Medulla oblongata (tissue), 1 donor: ENCODE measurements at regions not wholly inside any gene's neighbourhood (a gene's known extent, or its start where the extent isn't known, plus 50 kb on each side); places are given as distances from the start of the nearest gene placed in this dataset.
A peak's percentile ranks its signal among the peaks of the same experiment; 100 is the strongest.

Source experiments
- DNase-seq: peaks from one replicate; pipeline ENCODE4 v3.0.0-alpha.2; 2015; ENCODE audit errors: extremely low spot score

GRCh38 chr2:21393173-21393572 lies 269.4 kb downstream of the TDRD15 start:
- DNase-seq: no peak

DNA sequence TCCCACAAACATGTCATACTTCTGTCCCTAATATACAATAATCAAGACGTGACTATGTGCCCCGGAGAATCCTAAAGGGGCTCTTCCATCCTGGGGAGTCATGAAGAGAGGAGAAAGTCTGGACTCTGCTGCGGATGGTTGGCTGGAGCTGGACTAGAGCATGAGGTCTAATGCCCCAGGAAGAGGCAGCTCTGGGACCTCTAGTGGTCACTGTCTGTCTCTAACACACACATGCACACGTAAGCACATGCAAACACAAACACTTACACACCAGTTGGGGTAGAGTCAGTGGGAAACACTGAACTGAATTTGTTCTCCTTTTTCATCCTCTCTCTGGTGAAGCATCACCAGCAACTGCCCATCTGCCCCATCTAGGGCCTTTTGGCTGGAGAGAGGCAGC lies 271.6 kb downstream of the TDRD15 start:
- DNase-seq: peak; percentile 74

DNA sequence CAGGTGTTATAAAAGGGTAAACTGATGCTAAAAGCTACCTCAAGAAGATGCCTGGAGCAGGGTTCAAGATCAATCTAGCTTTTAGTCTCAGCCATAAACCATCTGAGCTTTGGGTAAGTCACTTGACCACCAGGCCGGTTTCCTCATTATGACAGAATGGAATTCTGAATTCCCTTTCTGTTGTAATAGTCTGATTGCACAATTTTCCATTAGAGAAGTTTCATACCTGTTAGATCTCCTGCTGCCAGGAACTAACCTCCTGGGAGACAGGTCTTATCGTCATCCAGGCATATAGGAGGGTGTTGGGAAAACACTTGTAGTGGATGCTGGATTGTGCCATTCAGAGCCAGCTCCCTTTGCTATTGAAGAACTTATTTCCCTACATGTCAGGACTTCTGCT lies 272.5 kb downstream of the TDRD15 start:
- DNase-seq: no peak

DNA sequence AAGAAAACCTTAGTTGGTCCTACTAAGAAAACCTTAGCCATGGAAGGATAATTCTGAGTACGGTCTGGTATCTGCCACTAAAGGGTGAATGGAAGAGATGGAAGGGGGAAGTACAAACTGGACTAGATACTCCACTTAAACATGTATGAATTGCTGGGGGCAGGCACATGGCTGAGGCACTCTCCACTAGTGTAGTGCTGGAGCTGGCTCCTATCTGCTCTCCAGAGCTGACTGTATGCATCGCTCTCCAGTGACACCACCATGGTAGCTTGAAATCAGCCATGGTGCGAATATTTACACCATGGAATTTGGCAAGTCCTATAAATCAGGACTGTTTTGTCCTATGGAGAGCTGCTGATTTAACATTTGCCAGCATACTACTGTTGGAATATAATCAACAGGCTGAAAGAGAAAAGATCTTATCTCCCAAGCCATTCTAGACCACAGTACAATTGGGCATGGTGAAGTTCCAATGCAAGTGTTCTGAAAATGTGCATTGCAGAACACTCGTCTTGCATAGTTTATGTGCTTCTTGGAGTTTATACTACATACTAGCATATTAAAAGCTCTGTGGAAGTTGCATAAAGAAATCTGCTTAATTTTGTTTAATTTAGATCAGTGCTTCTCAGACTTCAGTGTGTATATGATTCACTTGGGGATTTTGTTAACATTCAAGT lies 277.4 kb downstream of the TDRD15 start:
- no peak for DNase-seq

GRCh38 chr2:21404137-21404536 lies 280.4 kb downstream of the TDRD15 start:
- no peak for DNase-seq

GRCh38 chr2:21404827-21405625 lies 281.3 kb downstream of the TDRD15 start:
- DNase-seq: no peak

DNA sequence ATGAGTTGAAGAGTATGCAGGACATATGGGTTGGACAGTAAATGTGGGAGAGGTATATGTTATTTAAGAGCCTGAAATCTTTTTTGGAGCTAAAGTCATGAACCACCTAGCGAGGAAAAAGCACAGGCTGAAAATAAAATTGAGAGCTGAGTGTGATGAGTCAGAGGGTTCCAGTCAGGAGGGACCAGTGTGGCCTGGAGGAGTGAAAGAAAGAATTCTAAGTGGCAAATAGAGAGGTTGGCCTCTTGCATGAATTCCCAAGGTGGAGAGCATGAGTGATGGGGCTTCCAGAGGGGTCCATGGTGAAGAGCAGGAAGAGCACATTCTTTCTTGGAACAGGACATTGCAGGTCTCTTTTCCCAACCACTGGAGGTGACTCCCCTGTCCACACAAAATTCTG lies 282.6 kb downstream of the TDRD15 start:
- DNase-seq: no peak

GRCh38 chr2:21406911-21407310 lies 283.1 kb downstream of the TDRD15 start:
- DNase-seq: no peak

DNA sequence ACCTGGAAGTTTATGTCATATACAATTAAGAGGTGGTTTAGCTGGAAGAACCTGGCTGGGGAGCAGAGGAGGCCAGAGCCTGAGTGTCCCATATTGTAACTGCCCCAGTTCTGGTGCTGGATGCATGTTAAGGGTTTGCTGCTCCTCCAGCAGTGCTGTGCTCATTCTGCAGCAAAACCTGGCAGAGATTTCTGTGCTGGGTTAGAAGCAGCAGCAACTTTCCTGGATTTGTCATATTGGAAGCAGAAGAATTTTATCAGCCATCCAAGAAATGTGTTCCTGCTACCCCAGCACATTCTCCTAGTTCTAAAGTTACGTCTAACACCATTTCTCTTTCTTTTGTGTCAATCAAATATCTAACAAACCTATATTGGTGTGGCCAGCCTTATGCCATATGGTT lies 284.1 kb downstream of the TDRD15 start:
- no peak for DNase-seq

DNA sequence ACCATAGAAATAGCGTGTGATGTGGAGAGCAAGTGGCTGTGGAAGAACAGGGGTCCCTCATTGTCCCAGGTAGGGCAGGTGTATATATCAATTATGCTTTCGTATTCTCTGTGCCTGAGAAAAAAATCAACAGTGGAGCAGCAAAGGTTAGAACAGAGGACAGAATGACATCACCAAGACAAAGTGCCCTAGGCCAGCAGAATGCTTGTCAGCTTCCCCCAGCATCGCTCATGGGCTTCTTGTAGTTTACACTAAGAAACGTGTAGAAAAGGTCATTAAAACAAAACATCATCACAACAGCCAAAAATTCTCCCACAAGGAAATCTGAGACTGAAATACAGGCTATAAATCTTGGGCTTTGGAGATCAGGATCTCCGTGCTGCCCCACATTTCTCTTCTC lies 288.0 kb downstream of the TDRD15 start:
- DNase-seq: no peak

- no peak for DNase-seq
These were observed 289.2 kb downstream of the TDRD15 start for GRCh38 chr2:21412944-21413443.

- no peak for DNase-seq
These were observed 291.5 kb downstream of the TDRD15 start for GRCh38 chr2:21415234-21415633.

DNA sequence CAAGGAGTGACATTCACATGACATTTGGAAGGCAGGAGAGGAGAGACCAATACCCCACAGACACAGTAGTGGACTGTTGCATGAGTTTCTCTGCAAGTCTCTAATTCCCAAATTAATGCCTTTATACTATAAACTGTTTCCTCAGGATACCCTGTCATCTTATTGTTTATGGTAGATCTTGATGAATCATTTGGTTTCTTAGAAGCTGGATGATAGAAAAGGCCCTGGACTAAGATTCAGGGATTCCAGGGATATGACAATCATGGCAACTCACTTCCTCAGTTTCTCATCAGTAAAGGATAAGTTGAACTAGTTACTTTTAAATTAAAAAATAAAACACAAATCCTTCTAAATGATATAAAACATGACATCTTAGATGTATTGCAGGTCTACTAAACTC lies 292.5 kb downstream of the TDRD15 start:
- no peak for DNase-seq

DNA sequence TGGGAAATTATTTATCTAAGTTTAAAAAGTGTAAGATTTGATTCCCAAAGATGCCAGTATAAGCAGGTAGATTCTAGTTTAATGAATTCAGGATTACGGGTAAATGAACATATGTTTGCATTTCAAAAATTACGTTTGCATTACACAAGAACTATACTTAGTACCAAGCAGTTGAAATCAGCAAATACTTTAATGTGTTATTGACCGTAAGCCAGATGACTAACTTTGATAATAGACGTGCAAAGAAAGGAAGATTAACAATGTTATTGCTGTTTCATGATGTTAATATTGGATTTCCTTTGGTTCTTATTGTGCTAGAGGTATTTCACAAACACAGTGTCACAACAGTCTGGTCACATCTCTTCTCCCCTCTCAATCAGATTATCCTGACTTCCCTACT lies 294.7 kb downstream of the TDRD15 start:
- no peak for DNase-seq

DNA sequence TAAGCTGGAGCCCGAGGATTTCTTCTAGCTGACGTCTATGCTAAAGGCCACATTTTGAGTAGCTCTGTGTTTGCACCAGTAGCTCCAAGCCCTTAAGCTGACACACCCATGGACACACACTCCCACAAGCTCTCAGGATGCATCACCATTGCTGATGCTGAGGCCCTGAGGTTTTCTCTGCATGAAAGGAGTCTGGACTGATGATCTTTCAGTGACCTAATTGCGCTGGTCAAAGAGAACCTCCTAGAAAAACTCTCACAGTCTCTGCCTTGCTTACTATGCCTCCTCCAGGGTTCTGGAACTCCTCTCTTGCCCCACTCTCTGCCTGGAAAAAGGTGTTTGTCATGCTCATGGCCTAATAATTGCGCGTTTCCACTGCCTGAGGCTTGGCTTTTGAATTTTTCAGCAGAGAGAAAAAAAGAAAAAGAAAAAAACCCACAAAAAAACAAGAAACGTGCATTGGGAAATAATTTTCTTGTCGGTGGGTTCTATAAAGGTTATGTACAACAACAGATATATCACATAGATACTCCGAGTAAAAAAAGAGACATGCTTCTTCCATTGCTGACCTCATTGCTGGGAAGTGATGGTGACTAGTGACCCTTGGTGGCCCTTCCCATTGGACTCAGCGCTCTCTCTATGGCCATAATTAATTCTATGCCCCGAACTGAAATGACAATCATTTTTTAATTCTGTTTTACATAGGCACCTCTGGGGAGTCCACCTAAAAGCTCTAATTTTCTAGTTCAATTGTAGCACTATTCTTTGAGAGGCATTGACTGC lies 297.0 kb downstream of the TDRD15 start:
- DNase-seq: no peak

DNA sequence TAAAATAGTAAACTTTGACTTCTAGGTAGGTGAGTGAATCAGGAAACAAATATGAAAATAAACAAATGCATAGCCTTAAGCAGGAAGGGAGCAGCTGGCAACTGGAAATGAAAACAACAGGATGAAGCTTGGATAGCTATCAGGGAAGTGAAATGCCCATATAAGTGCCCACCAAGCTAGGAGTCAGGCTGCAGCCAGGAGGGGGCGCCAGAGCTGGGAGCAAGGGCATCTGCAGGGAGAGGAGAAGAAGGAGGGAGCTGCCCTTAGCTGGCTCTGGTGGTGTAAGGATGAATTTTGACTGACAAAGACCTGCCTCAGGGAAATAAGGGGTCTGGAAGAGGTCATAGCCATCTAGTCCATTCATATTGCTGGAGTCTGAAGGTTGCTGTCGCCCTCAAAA lies 298.3 kb downstream of the TDRD15 start:
- DNase-seq: no peak

- DNase-seq: no peak
These were observed 299.2 kb downstream of the TDRD15 start for GRCh38 chr2:21422724-21423522.

GRCh38 chr2:21423854-21424253 lies 300.1 kb downstream of the TDRD15 start:
- no peak for DNase-seq

DNA sequence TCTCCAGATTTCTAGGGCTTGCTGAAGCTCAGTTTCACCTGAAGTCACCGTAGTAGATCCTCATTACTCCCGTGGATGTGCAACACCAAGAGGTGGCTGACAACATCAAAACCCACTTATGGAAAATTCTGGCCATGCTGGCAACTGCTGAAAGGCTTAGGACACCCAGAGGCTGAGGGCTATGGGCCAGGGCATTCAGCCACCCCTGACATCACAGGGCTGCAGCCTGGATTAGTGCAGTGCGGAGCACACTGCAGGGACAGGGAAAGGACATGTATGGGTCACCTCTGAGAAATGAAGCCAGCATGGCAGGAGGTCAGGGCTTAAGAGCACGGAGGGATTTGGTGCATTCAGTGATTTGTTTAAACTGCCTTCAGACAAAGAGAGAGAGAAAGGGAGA lies 300.6 kb downstream of the TDRD15 start:
- no peak for DNase-seq

DNA sequence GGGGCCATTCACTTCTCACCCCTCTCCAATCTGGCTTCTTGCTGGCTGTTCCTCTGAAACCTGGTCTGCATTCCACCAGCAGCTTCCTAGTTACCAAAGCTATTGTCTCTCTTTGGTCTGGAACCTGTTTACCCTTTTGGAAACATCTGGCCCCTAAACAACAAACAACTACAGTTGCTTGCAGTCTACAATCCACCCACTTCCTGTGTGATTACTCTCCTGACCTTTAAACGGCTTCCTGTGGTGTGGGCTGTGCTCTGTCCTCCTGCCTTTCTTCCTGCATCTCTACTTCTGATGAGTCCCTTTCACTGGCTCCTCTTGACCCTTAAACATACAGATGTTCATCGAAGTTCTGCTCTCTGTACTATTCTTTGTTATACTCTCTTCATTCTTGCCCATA lies 303.8 kb downstream of the TDRD15 start:
- DNase-seq: no peak

DNA sequence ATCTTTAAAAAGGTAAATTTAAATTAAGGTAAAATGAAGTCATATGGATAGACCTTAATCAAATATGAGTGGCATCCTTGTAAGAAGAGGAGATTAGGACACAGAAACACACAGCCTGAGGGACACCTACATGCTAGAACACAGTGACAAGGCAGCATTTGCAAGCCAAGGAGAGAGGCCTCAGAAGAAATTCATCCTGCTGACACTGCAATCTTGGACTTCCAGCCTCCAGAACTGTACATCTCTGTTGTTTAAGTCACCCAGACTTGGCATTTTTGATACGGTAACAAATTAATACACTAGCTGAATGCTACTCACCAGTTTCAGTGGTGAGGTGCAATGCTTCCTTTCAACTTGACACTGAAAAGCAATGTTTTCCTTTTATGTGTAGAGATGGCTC lies 305.0 kb downstream of the TDRD15 start:
- no peak for DNase-seq

DNA sequence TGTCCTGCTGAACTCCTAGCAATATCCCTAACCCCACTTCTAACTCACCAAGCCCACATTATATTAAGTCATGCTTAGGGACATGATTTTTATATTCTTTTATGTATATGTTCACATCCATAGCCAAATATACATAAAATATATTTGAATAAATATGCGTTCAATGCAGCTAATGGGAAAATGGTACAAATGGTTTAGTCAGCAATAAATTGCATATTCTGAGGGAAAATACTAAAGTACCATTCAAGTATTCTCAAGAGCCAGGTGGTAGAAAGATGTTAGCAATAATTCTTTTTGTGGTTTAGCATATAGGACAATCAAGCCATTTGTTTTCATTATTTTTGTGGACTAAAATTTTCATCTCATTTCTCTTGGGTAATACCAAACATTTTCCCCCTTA lies 306.0 kb downstream of the TDRD15 start:
- DNase-seq: no peak
